Ovary (tissue), 3 donors: ENCODE measurements at regions not wholly inside any gene's neighbourhood (a gene's known extent, or its start where the extent isn't known, plus 50 kb on each side); places are given as distances from the start of the nearest gene placed in this dataset.

Experiments
- EP300 ChIP-seq: sonication (generic); formaldehyde crosslinking; IDR thresholded peaks from one replicate; pipeline ENCODE4 v1.6.1; 2017; ENCODE audit warnings: antibody characterized with exemption
- TF ChIP-seq, protein P1 (sequence below), 3 donors: fragments of 450-650 bp in 2 of 3; fragments of 200-600 bp in 1 of 3; IDR thresholded peaks; one replicate each; pipeline versions ENCODE4 v1.5.1 to v1.8.0; 2016 to 2022; ENCODE audit warnings: antibody characterized with exemption in 3 of 3, mild to moderate bottlenecking in 1 of 3
- donor health status: DM: no; HTN: no; CAD: no.

DNA sequence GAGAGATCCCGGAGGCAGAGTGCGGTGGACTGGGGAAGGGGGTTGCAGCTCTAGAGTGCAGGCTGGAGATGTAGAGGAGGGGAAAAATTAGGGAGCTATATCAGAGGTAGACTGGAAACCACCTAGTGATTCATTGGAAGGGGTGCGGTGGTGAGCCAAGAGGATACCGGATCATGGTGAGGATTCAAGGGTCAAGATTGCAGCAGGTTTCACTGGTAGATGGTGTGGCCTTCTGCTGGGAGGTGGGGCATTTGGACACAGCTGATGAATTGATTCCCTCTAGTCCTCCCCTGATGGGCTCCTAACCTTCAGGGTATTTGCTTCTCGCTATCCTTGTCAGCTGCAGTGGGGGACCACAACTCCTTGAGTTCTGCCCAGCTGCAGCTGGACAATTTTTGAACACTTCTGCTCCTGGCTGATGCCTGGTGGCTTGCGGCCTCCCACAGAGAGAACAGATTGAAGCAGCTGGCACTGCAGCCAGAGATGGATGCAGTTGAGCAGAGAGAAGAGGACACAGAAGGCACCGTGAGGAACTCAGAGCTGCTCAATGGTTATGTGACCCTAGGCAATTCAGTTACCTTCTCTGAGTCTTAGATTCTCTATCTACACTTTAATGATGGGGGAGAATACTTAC, 134.4 kb upstream of the ABCA1 start:
- no peak for TF ChIP-seq EP300
- TF ChIP-seq, protein P1, sequence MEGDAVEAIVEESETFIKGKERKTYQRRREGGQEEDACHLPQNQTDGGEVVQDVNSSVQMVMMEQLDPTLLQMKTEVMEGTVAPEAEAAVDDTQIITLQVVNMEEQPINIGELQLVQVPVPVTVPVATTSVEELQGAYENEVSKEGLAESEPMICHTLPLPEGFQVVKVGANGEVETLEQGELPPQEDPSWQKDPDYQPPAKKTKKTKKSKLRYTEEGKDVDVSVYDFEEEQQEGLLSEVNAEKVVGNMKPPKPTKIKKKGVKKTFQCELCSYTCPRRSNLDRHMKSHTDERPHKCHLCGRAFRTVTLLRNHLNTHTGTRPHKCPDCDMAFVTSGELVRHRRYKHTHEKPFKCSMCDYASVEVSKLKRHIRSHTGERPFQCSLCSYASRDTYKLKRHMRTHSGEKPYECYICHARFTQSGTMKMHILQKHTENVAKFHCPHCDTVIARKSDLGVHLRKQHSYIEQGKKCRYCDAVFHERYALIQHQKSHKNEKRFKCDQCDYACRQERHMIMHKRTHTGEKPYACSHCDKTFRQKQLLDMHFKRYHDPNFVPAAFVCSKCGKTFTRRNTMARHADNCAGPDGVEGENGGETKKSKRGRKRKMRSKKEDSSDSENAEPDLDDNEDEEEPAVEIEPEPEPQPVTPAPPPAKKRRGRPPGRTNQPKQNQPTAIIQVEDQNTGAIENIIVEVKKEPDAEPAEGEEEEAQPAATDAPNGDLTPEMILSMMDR (IDR thresholded peaks at IDR 0.05), result no peak
